Neural progenitor cell (in vitro differentiated cells): ENCODE measurements at regions not wholly inside any gene's neighbourhood (a gene's known extent, or its start where the extent isn't known, plus 50 kb on each side); places are given as distances from the start of the nearest gene placed in this dataset.

Experiments used
- DNase-seq: peaks from one replicate; pipeline ENCODE4 v3.0.0-alpha.2; 2016; ENCODE audit warnings: low spot score
- H2AFZ ChIP-seq: fragments of 200-600 bp; sonication (generic); replicated peaks from 2 replicates; pipeline ENCODE4 v1.6.1; 2016; ENCODE audit warnings: antibody characterized with exemption
- H3F3A ChIP-seq: fragments of 200-600 bp; sonication (generic); 2 replicates; pipeline ENCODE4 v1.6.1; 2016; ENCODE audit warnings: antibody characterized with exemption, low read depth
- H3K27ac ChIP-seq: fragments of 200-600 bp; sonication (generic); 2 replicates; pipeline ENCODE4 v1.5.1; 2016; ENCODE audit warnings: mild to moderate bottlenecking
- H3K27me3 ChIP-seq: fragments of 200-600 bp; sonication (generic); 2 replicates; pipeline ENCODE4 v1.6.1; 2016; ENCODE audit warnings: mild to moderate bottlenecking, moderate library complexity
- H3K36me3 ChIP-seq: fragments of 200-600 bp; sonication (generic); 2 replicates; pipeline ENCODE4 v1.5.1; 2016
- H3K4me1 ChIP-seq: fragments of 200-600 bp; sonication (generic); 2 replicates; pipeline ENCODE4 v1.6.1; 2016; ENCODE audit warnings: mixed run types
- H3K4me2 ChIP-seq: fragments of 200-600 bp; sonication (generic); 2 replicates; pipeline ENCODE4 v1.6.1; 2016
- H3K4me3 ChIP-seq: fragments of 200-600 bp; sonication (generic); 2 replicates; pipeline ENCODE4 v1.5.1; 2016
- H3K79me2 ChIP-seq: fragments of 200-600 bp; sonication (generic); 2 replicates; pipeline ENCODE4 v1.6.1; 2016; ENCODE audit warnings: low read depth
- H3K9ac ChIP-seq: fragments of 200-600 bp; sonication (generic); 2 replicates; pipeline ENCODE4 v1.6.1; 2016
- H3K9me3 ChIP-seq: fragments of 200-600 bp; sonication (generic); 2 replicates; pipeline ENCODE4 v1.5.1; 2016; ENCODE audit warnings: low read depth
- H4K20me1 ChIP-seq: fragments of 200-600 bp; sonication (generic); 2 replicates; pipeline ENCODE4 v1.6.1; 2016; ENCODE audit warnings: low read depth
- H3K27ac Mint-ChIP-seq: 3 replicates; pipeline ENCODE4 v1.8.0; 2021; ENCODE audit warnings: mixed read lengths
- H3K27me3 Mint-ChIP-seq: 2 replicates; pipeline ENCODE4 v1.8.0; 2022; ENCODE audit warnings: low read depth, mild to moderate bottlenecking, inconsistent platforms, moderate library complexity, mixed read lengths; ENCODE audit not compliant: insufficient read depth
- H3K36me3 Mint-ChIP-seq: 3 replicates; pipeline ENCODE4 v1.8.0; 2021; ENCODE audit warnings: mixed read lengths
- H3K4me1 Mint-ChIP-seq: 3 replicates; pipeline ENCODE4 v1.8.0; 2021; ENCODE audit warnings: mixed read lengths
- H3K4me3 Mint-ChIP-seq: 3 replicates; pipeline ENCODE4 v1.8.0; 2021; ENCODE audit warnings: mild to moderate bottlenecking, moderate library complexity, mixed read lengths
- H3K9me3 Mint-ChIP-seq: 3 replicates; pipeline ENCODE4 v1.8.0; 2020; ENCODE audit warnings: mixed read lengths
- CTCF ChIP-seq: fragments of 200-600 bp; sonication (generic); IDR thresholded peaks from 2 replicates; pipeline ENCODE4 v1.5.1; 2017; ENCODE audit warnings: antibody characterized with exemption, mild to moderate bottlenecking
- EZH2 ChIP-seq: fragments of 200-600 bp; sonication (generic); IDR thresholded peaks from 2 replicates; pipeline ENCODE4 v1.6.1; 2017; ENCODE audit warnings: antibody characterized with exemption, mild to moderate bottlenecking, moderate library complexity
- EZH2phosphoT487 ChIP-seq: fragments of 200-600 bp; sonication (generic); IDR thresholded peaks from 2 replicates; pipeline ENCODE4 v1.6.1; 2017; ENCODE audit warnings: antibody characterized with exemption

- Histone ChIP-seq H3K9ac (no peak overlapping the region), H3K27me3 (no peaks in the 10 kb centered on the region), H3K9me3 (peaks cover 6% of the 10 kb centered on the region), H3F3A (no peaks in the 10 kb centered on the region), H3K79me2 (no peaks in the 10 kb centered on the region), H3K4me2 (no peak overlapping the region), H3K27ac (no peak overlapping the region), H4K20me1 (no peaks in the 10 kb centered on the region), H3K36me3 (no peaks in the 10 kb centered on the region), H3K4me3 (no peak overlapping the region), H2AFZ (no peak overlapping the region), H3K4me1 (no peaks in the 10 kb centered on the region)
- H3K9me3 Mint-ChIP-seq, result peaks cover 22% of the 10 kb centered on the region
- H3K36me3 Mint-ChIP-seq, result no peaks in the 10 kb centered on the region
- DNase-seq, result no peak
- peaks cover 4% of the 10 kb centered on the region for H3K27me3 Mint-ChIP-seq
- no peak overlapping the region for H3K27ac Mint-ChIP-seq
- no peaks in the 10 kb centered on the region for H3K4me1 Mint-ChIP-seq
- H3K4me3 Mint-ChIP-seq, result no peak overlapping the region
- TF ChIP-seq EZH2phosphoT487 (no peak), EZH2 (no peak), CTCF (no peak)
Measured at GRCh38 chr16:9360075-9360474, 268.6 kb downstream of the HAPSTR1 start.

GRCh38 chr16:9362050-9362449, 270.6 kb downstream of the HAPSTR1 start:
- H3K36me3 Mint-ChIP-seq, result no peaks in the 10 kb centered on the region
- no peak overlapping the region for H3K4me3 ChIP-seq

GRCh38 chr16:9362604-9363003, 271.2 kb downstream of the HAPSTR1 start:
- DNase-seq, result no peak
- H2AFZ ChIP-seq, result no peak overlapping the region
- H3K4me1 ChIP-seq, result no peaks in the 10 kb centered on the region
- H4K20me1 ChIP-seq, result no peaks in the 10 kb centered on the region
- Mint-ChIP-seq H3K4me1 (no peaks in the 10 kb centered on the region), H3K27me3 (peaks cover 6% of the 10 kb centered on the region), H3K27ac (no peak overlapping the region), H3K36me3 (no peaks in the 10 kb centered on the region), H3K9me3 (peaks cover 3% of the 10 kb centered on the region), H3K4me3 (no peak overlapping the region)
- no peak overlapping the region for H3K4me3 ChIP-seq
- no peak overlapping the region for H3K27ac ChIP-seq
- no peak overlapping the region for H3K4me2 ChIP-seq
- no peaks in the 10 kb centered on the region for H3K36me3 ChIP-seq
- no peak for TF ChIP-seq EZH2
- TF ChIP-seq EZH2phosphoT487, result no peak
- TF ChIP-seq CTCF, result no peak
- H3K27me3 ChIP-seq, result no peaks in the 10 kb centered on the region
- H3K9me3 ChIP-seq, result peaks cover 1% of the 10 kb centered on the region
- H3K79me2 ChIP-seq, result no peaks in the 10 kb centered on the region
- H3F3A ChIP-seq, result no peaks in the 10 kb centered on the region
- no peak overlapping the region for H3K9ac ChIP-seq

More at GRCh38 chr16:9362050-9362449, 270.6 kb downstream of the HAPSTR1 start:
- Histone ChIP-seq H3K9me3 (peaks cover 6% of the 10 kb centered on the region), H3K79me2 (no peaks in the 10 kb centered on the region), H3K27me3 (no peaks in the 10 kb centered on the region), H3K4me2 (no peak overlapping the region), H3K9ac (no peak overlapping the region), H3F3A (no peaks in the 10 kb centered on the region), H2AFZ (no peak overlapping the region), H3K27ac (no peak overlapping the region), H4K20me1 (no peaks in the 10 kb centered on the region), H3K36me3 (no peaks in the 10 kb centered on the region), H3K4me1 (no peaks in the 10 kb centered on the region)
- no peak for TF ChIP-seq EZH2
- no peak for TF ChIP-seq EZH2phosphoT487
- no peak for TF ChIP-seq CTCF
- Mint-ChIP-seq H3K4me3 (no peak overlapping the region), H3K27ac (no peak overlapping the region), H3K9me3 (peaks cover 8% of the 10 kb centered on the region), H3K27me3 (peaks cover 6% of the 10 kb centered on the region), H3K4me1 (no peaks in the 10 kb centered on the region)
- DNase-seq, result no peak

GRCh38 chr16:9363520-9363919, 272.1 kb downstream of the HAPSTR1 start:
- Histone ChIP-seq H3K27me3 (no peaks in the 10 kb centered on the region), H4K20me1 (no peaks in the 10 kb centered on the region), H3K27ac (no peak overlapping the region), H3K36me3 (no peaks in the 10 kb centered on the region), H3K9ac (no peak overlapping the region), H3K4me1 (no peaks in the 10 kb centered on the region), H3K9me3 (no peaks in the 10 kb centered on the region), H2AFZ (no peak overlapping the region), H3K4me2 (no peak overlapping the region), H3F3A (no peaks in the 10 kb centered on the region), H3K4me3 (no peak overlapping the region), H3K79me2 (no peaks in the 10 kb centered on the region)
- DNase-seq, result no peak
- peaks cover 6% of the 10 kb centered on the region for H3K27me3 Mint-ChIP-seq
- no peak overlapping the region for H3K27ac Mint-ChIP-seq
- no peaks in the 10 kb centered on the region for H3K9me3 Mint-ChIP-seq
- no peaks in the 10 kb centered on the region for H3K36me3 Mint-ChIP-seq
- H3K4me3 Mint-ChIP-seq, result no peak overlapping the region
- TF ChIP-seq EZH2 (no peak), EZH2phosphoT487 (no peak), CTCF (no peak)
- no peaks in the 10 kb centered on the region for H3K4me1 Mint-ChIP-seq
